ENCODE measurements at regions not wholly inside any gene's neighbourhood (a gene's known extent, or its start where the extent isn't known, plus 50 kb on each side); places are given as distances from the start of the nearest gene placed in this dataset.

- TF ChIP-seq CTCF (IDR thresholded peaks at IDR 0.05; ENCODE audit: low read depth, low read length, poor library complexity, severe bottlenecking) = no peak
- TF ChIP-seq EZH2phosphoT487 (IDR thresholded peaks at IDR 0.05; ENCODE audit: borderline replicate concordance, low read length) = no peak
These were observed 191.6 kb downstream of the TM9SF2 start for GRCh38 chr13:99692854-99693253.
